Inflammatory macrophage treated with lipopolysaccharide for 1 hour (primary cell): ENCODE measurements at regions not wholly inside any gene's neighbourhood (a gene's known extent, or its start where the extent isn't known, plus 50 kb on each side); places are given as distances from the start of the nearest gene placed in this dataset.
"Not testable (repeated sequence)": the region's sequence is repeated elsewhere in the genome, so short reads cannot be mapped to it uniquely, and the experiment has no call there.

Source experiments
- DNase-seq, 2 donors: peaks; one replicate each; pipeline ENCODE4 v3.0.0-alpha.2; 2020 to 2022

DNA sequence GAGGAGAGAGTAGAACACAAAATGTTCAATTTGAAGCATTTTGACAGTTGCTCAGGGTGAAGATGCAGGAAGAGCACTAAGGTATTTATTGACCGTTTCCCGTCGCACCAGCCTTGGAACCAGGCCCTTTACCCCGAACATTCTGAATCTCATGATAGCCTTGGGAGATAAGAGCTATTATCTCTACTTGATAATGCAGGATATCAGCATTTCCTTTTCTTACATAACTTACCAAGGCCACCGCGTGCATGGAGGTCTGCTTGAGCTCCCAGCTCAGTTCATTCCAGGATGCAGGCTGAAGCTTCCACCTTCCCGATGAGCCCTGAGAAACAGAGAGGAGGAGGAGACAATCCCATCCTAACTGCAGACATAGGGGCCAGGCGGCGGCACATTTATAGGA lies 324.2 kb upstream of the COBL start:
- DNase-seq: no peak

DNA sequence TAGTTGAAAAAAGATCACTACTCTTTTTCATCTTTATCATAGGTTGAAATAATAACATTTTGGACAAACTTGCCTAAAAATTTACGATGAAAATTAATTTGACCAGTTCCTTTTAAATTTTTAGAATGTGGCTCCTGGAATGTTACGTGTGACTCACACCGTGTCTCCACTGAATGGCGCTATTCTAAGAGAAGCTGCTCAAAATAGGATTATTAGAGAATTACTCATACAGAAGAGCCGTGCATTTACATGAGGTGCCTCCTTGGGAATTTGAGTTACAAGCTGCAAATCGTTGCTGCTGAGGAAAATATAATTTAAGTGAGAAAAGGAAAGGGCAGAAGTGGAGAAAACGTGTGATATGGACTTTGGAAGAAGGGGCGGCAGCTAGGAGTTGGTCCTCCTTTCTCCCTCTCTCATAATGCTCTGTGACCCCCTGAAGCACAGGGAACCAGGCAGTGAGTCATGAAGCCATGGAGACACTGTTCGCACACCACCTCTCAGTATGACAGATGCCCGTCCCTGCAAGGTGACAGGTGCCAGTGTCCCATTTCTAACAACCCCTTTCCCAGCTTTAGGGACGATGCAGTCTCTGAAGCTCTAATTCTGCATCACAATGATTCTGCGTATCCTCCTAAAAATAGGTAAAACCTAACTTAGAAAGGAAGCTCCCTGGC lies 323.2 kb upstream of the COBL start:
- no peak for DNase-seq

DNA sequence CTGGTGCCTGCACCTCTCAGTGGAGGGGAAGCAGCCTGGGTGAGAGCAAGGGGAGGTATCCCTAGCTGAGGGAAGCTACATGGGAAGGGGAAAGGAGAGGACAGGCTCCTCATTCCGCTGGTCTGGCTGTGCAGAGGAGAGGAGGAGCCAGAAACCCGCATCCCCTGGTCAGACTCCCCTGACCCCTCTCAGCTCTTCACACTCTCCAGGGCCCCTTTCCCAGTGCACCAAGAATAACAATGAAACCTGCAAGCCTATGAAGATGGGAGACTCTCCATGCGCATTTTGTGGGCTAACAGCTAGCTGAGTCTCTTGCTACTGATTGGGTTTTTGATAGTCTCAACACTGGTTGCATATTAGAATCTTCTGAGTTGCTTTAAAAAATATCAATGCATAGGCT lies 319.9 kb upstream of the COBL start:
- no peak for DNase-seq

DNA sequence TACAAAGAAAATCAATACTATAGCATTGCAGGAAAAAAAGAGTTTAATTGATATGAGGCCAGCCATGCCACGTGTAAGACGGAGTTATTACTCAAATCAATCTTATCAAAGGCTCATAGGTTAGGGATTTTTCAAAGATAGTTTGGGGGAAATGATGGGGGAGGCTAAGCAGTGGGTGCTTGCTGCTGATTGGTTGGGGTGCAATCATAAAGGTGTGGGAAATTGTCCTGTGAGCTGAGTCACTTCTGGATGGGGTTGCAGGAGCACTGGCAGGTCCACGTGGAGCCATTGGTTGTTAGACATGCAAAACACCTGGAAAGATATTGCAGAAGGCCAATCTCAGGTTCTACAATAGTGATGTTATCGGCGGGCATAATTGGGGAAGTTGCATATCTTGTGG lies 319.2 kb upstream of the COBL start:
- DNase-seq: no peak

DNA sequence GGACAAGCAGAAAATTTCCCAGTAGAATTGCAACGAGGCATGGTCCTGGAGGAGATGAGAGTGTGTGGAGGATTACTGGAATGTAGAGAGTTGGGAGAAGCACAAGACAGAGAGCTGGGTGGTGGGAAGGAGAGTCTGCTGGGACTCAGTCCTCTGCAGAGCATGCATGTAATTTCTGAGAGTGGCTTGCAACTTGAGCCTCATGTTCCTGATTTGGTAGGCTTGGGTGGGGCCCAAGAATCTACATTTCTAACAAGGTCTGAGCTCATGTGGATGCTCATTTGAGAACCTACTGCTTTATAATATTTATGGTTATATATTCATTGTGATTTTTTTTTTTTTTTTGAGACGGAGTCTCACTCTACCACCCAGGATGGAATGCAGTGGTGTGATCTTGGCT lies 317.9 kb upstream of the COBL start:
- DNase-seq: no peak

DNA sequence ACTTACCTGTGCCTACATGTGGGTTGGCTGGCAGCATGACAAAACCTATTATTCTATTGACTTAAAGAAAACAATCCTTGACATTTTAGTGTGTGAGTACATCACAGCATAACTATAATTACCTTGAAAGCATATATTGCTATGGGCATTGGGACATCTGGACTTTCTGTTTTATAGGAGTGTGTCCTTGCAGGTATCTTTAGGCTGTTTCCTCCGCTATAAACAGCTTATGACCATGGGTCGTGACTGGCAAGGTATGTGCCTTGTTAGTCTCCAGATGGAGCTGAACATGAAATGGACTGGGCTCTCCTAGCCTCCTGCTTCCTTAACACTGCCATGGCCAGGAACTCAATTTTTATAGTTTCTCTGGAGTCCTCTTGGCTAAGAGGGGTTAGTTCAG lies 317.4 kb upstream of the COBL start:
- DNase-seq: no peak

DNA sequence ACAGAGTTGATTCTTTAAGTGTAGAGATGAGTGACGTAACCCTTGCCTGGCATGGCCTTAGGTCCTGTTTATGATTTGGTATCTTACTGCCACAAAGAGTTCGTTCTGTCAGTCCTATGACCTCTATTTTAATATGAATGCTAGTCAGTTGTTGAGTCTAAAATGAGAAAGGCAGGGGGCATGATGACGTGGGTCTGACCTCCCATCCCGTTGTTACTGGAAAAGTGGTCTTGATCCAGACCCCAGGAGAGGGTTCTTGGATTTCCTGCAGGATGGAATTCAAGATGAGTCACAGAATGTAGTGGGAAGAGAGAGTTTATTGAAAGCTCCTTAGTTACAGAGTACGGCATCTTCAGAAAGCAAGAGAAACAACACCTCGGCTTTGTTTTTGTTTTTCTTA lies 317.0 kb upstream of the COBL start:
- no peak for DNase-seq

DNA sequence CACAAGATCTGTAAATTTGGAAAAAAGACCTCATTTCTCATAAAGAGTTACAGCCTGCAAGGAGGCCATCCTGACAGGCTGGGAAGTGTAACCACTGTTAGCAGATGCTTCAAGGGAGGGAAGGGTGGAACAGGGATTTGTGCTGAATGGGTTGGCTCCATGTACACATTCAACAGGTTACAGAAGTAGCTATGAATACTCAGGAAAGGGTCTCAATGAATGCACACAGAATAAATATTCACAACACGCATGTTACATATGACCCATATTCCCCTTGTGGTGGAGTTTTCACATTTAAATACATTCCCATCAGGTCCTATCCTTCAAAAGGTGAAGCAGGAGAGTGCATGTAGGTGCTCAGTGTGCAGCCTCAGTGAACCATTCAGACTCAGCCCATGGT lies 316.4 kb upstream of the COBL start:
- DNase-seq: no peak

DNA sequence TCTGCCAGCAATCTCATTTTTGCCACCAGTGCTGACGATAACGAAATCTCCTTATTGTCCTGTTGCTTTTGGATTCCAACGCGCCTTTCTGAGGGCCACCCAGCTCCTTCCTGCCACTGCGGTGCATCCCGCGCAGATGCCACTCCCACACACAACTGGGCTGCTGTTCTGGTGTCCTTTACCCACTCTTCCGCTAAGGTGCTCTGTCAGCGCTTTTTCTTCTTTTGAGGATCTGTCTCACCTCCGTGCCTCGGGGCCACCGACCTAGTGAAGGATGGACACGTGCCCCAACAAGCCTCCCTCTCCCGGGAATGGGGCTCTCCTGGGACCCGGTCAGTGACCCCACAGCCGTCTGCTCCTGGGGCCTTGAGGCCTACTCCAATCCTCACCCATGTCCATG lies 314.3 kb upstream of the COBL start:
- DNase-seq: no peak

DNA sequence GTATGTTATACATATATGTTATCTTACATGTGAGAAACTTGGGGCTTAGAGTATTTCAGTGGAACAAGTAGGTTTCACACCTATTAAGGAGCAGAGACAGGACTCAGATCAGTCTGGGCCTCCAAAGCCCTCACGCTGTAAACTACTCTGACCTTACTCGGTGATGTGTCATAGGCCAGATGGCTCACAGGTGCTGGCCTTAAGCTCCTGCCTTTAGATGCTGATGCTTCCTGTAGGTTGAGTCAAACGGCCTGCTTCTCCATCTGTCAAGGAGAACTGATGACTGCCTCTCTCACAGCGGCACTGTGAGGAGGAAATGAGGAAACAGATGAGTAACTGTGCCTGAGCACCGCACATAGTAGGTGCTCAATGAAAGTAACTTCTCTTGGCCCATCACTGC lies 312.6 kb upstream of the COBL start:
- no peak for DNase-seq

DNA sequence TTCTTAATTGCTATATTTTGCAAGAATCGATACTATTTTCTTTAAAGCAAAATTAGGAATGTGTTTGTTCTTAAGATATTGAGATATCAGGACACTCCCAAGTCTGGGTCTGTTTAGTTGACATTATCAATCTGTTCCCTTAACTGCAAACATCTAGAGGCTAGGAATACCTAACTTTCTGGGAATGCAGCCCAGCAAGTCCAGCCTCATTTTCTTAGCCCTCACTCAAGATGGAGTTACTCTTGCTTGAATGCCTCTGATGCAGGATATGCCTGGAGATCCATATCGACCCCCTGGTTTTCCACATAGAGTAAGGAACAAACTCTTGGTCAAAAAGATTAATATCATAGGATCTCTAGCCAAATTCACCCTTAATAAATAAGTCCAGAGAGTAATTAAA lies 305.3 kb upstream of the COBL start:
- no peak for DNase-seq

DNA sequence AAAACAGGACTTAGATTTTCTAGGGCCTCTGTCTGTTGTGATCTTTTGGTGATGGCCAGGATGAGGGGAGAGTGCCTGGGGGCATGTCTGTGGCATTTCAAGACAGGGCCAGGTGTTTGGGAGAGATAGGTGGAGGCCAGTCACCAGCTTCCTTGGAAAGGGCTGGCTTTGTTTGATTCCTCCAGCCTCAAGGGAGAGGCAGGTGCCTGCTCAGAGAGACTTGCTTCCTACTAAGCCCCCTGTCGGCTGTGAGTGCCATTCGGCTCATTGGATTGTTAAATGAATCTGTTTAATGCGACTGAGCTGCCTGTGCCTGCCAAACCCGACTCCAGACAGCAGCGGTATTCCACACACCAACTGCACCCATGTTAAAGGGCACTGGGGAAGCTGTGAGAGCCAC lies 304.1 kb upstream of the COBL start:
- no peak for DNase-seq

DNA sequence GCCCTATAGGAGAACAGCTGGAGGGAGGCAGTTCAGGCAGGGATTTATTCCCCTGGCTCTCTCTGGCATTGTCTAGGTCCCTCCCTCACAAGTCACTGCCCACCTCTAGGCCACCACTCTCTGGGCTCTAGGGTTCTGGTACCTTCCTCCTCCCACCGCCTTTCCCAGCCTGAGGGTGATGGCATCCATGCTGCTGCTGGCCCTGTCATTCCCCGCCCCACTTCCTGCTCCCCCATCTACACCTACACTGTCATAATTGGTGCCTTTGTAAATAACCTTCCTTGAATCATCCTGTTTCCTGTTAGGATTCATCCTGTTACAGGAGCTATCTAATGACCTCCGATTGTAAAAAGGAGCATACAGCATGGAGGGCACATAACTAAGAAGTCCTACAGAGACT lies 303.3 kb upstream of the COBL start:
- DNase-seq: no peak

DNA sequence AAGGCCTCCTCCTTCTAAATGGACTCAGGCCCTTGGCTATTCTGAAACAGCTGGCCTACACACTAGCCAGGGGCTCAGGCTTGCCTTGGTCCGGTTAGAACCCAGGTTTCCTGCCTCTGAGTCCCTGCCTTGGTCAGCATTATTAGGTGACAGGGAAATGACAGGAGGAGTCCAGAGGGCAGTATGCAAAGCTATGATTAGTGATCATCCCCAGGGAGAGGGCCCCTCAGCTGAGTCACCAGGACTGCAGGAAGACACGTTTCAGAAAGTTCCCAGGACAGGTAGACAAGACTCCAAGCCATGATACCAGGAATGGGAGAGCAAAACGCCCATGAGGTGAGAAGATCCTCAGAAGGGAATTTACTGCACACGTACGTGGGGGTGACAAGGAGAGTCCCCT lies 301.1 kb upstream of the COBL start:
- no peak for DNase-seq

DNA sequence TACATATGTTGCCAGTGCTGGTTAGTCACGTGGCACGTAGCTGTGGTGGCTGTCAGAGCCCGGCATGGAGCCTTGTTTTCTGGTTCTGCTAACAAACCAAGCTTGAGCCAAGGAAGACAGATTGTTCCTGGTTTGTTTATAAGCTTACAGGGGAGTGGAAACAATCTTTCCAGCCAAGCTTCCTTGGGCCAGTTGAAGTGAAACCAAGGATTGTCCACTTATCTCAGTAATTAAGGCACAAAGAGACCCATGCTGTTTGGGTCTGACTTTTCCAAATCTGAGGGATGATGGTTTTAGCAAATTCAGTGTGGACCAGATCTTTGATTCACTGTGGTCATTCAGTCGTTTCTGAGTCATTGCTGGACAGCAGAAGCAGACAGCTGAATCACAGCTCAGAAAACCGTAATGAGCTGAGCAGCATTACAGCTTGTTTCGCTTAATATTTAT lies 297.3 kb upstream of the COBL start:
- DNase-seq: no peak

DNA sequence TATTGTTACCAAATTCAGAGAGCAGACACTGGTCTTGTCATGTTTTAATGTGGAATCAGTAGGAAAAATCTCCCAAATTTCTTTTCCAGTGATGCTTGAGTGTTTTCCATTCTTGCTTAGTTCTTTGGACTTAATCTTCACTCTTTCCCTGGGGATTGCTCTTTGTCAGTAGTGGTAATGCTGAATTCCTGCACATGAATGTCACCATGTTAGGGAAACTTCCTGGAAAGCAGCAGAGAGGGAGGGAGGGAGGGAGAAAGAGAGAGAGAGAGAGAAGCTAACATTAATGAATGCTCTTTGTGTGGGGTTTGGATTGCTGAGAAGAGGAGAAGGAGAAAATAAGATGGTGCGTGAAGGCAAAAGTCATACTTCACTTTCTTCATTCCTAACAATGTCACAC lies 295.3 kb upstream of the COBL start:
- no peak for DNase-seq

DNA sequence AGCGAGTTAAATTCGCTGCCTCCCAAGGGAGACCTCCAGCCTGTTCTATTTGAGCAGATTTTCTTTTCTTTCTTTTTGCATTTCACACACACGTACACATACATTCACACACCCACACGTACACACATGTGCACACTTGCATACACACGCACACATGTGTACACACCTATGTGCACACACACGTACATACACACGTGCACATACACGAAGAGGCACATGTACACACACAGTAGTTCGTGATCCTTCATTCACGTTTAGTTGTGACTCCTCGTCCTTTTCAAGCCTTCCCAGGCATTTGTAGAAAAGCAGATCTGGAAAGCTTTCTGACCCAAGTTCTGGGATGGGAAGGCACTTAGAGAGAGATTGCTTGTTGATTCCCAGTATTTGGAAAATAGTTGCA lies 290.8 kb upstream of the COBL start:
- no peak for DNase-seq

DNA sequence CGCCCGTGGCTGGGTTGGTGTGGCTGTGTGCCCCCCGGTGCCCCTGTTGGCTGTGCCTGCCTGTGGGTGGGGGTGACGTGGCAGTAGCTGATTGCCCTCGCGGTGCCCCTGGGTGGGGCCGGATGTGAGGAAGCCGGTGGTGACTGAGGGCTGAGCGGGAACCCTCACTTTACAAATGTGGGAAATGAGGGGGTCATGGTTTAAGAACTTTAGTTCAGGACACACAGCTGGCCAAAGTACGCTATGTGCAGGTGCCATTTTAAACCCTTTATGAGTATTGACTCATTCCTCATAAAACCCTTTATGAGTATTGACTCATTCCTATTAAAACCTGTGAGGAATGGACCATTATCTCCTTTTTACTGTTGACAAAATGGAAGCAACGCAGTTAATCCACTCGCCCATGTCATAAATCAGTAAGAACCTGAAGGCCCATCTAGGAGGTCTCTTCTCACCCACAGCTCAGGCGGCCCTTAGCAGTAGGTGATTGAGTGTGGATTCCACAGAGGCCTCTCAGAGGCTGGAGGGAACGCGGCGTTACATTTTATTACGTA lies 290.1 kb upstream of the COBL start:
- no peak for DNase-seq

DNA sequence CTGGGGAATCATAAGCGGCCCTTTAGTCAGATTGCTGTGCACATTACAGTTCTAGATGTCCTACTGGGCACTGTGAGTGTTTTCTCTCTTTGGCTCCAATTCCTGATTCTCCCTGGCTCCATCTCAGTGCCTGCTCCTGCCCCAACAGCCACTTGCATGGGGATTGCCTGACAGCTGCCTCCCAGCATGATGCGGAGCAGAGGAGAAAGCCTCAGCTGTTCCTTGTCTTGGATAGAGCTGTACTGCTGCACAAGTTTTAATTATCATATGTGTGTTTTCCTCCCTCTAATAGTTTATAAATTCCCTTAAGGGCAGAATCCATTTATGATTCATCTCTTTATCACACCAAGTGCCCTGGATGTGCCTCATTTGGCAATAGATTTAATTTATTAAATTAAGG lies 285.8 kb upstream of the COBL start:
- DNase-seq: no peak

DNA sequence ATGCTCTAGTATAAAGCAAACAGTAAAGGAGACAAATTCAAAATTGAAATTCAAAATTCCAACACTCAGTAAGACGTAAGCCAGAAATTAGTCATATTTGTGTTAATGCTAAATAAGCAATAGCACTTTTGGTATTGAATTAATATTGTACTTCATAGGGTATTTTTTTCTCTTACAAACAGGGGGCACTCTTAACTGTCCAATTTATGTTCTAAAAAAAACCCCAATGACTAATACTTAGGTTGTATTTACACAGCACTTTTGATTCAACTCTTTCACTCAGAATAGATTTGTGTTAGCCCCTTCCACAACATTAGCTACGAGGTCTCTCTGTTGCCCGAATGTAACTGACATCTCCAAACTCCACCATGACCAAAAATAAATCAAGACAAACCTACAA lies 284.9 kb upstream of the COBL start:
- no peak for DNase-seq

DNA sequence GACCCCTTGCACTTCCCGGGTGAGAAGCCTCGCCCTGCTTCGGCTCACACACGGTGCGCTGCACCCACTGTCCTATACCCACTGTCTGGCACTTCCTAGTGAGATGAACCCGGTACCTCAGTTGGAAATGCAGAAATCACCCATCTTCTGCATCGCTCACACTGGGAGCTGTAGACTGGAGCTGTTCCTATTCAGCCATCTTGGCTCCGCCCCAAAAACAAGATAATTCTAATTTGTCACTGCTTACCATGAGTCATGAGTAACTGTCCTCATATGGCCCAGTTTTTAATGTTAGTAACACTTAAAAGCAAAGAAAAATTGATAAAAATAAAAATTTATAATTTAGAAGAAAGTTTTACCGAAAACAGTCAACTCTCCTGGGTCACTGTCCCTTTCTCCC lies 283.3 kb upstream of the COBL start:
- not testable (repeated sequence) for DNase-seq

DNA sequence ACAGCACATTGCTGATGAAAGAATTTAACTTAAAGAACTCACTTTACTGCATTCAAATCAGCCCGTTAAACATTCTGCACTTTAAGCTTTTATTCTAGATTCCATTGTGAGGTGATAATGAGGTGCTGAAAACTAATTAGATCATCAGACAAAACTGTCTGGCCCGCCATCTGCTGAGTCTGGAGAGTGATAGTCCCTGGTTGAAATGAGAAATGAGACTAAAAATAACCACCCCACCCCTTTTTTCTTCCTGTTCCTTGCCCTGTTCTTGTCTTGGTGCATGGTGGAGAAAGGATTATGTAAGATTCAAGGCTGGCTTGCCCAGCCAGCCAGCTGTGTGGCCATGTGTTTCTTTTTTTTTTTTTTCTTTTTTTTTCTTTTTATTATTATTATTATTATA lies 277.0 kb upstream of the COBL start:
- no peak for DNase-seq

DNA sequence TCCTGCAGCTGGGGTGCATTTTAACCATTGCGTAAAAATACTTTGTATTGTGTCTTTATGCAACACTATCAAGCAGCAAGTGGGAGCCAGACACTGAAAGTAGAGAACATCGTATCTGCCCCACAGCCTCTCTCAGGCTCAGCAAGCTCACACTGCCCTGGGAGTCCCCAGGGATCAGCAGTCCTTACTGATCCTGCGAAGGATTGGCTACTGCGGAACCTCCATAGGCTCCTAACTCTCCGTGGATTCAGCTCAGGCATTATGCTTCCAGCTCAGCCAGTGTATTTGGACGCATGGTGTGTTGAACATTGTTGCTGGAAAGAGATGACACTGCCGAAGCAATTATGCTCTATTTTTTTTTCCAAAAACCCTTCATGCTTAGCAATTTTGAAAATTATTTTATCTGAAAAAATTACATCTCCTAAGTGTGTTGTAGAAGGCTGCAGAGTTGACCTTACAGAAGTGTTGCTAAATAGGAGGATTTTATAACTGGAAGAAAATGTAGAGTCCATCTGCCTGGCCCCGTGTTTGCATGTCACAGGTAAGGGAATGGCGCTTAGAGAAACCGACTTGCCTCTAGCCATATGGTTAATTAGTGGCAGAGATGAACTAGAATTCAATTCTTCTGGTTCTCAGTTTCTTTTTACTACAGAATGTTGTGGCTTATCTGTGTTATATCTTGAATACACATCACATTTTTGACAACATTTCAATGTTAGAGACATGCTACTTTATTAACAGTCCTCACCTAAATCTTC lies 276.4 kb upstream of the COBL start:
- no peak for DNase-seq

DNA sequence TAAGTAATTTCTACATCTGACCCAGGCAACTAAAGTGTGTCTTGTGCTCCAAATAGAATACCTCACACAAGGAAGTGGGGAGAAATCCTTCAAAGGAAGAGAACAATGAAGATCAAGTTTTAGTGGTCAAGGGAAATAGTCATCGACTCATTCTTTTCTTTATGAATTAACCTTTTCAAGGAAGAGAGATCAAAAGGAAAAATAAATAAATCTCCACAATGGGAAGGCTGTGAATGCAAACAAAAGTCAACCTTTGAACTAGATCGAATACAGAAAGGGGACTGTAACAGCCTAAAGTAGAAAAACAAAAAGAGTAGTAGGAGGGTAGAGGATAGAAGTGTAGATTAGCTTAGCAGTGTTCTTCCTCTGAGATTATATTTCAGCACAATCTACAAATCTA lies 274.6 kb upstream of the COBL start:
- DNase-seq: no peak

DNA sequence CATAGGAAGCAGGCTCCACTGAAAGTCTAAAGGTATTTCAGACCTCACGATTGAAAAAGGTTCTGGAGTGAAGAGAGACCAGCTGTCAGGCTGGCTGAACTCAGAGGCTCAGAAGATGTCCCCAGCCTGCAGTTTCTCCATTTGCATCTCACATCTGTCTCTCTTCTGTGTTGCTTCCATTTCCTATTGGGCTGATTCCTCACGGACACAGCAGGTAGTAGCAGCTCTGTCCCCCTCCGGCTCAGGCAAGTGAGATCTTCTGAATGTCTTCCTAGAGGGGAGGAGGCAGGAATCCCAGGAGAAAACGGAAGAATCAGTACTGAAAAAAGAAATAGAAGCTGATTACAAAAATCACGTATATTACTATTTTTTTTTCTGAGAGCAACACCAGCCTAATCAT lies 274.1 kb upstream of the COBL start:
- DNase-seq: no peak
